Natural killer cell treated with Interleukin-12 subunit alpha and Interleukin-12 subunit beta and Interleukin-15 and Interleukin-18, amount 100 ng/mL, for 72 hours (primary cell): ENCODE measurements at regions not wholly inside any gene's neighbourhood (a gene's known extent, or its start where the extent isn't known, plus 50 kb on each side); places are given as distances from the start of the nearest gene placed in this dataset.

Experiments used
- ATAC-seq, 2 donors: fragments of 150-1000 bp; cut with Tn5 transposase in 1 of 2; sonication (Bioruptor Pico), chemical (Tn5 transposase) in 1 of 2; 2 replicates each; pipeline ENCODE4 v1.10.0; 2021
- DNase-seq: peaks from one replicate; pipeline ENCODE4 v3.0.0; 2022; ENCODE audit warnings: low spot score
- H3K27ac Mint-ChIP-seq, 2 donors: 1 replicate in 1 of 2; 2 replicates in 1 of 2; pipeline ENCODE4 v1.8.0; 2022; ENCODE audit warnings: mixed read lengths in 2 of 2, mild to moderate bottlenecking in 1 of 2, moderate library complexity in 1 of 2
- H3K27me3 Mint-ChIP-seq, 2 donors: 1 replicate in 1 of 2; 2 replicates in 1 of 2; pipeline ENCODE4 v1.8.0; 2022; ENCODE audit warnings: mixed read lengths in 2 of 2
- H3K36me3 Mint-ChIP-seq: one replicate; pipeline ENCODE4 v1.8.0; 2022; ENCODE audit warnings: mixed read lengths
- H3K4me1 Mint-ChIP-seq, 2 donors: 1 replicate in 1 of 2; 2 replicates in 1 of 2; pipeline ENCODE4 v1.8.0; 2022; ENCODE audit warnings: low read depth in 2 of 2, mixed read lengths in 2 of 2, mild to moderate bottlenecking in 1 of 2
- H3K4me3 Mint-ChIP-seq: one replicate; pipeline ENCODE4 v1.8.0; 2022; ENCODE audit warnings: mixed read lengths
- H3K9me3 Mint-ChIP-seq: 2 replicates; pipeline ENCODE4 v1.8.0; 2022; ENCODE audit warnings: mixed read lengths

DNA sequence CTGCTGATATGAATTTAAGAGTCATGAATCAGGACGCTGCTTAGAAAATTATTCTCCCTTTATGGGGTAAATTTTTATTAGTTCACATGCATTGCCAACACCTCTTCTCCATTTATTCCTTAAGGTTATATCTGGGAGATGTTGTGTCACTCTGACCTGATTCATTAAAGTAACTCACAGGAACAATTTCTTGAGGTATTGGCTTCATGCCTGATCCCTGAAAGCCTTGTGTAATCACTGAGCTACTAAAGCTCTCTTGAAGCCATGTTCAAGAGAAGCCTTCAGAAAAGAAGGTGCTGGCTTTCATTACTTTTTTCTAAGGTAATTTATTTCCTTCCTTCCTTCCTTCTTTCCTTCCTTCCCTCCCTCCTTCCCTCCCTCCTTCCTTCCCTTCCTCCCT lies 420.6 kb downstream of the RAB38 start:
- Mint-ChIP-seq H3K27me3 (no peaks in the 10 kb centered on the region), H3K27ac (no peak overlapping the region), H3K36me3 (no peaks in the 10 kb centered on the region), H3K4me1 (no peaks in the 10 kb centered on the region), H3K4me3 (no peak overlapping the region), H3K9me3 (peaks cover 8% of the 10 kb centered on the region)
- DNase-seq (no peak), ATAC-seq (no peak)

DNA sequence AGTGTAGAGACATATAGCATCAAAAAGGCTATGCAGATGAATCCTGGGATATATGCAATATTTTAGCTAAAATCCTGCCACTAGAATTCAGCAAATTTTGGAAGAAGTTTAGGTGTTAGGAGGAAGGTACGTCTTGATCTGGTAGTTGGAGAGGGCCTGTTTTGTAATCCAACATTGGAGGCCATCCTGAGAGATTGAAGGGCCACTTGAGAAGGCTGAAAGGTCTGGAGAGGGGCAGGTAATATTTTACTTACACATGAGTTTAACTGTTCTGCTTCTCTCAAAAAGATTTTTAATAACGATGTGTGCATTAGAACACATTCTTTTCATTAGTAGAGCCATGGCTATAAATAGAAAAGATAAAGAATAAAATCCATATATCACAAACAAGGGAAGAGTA lies 422.1 kb downstream of the RAB38 start:
- Mint-ChIP-seq H3K4me3 (no peak overlapping the region), H3K27ac (no peak overlapping the region), H3K36me3 (no peaks in the 10 kb centered on the region), H3K4me1 (no peaks in the 10 kb centered on the region), H3K9me3 (peaks cover 8% of the 10 kb centered on the region), H3K27me3 (no peaks in the 10 kb centered on the region)
- ATAC-seq (no peak), DNase-seq (no peak)

DNA sequence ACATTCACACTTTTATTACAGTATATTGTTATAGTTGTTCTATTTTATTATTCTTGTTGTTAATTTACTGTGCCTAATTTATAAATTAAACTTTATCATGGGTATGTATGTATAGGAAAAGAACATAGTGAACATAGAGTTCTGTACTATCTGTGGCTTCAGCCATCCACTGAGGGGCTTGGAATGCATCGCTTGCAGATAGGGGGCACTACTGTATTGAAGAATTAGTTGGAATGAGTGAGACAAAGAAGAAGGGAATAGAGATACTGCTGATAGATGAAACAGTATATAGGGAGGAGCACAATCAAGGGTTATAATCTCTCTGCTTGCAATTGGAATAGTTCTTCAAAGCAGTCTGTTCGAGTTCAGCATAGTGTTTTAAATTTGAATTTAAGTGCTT lies 432.2 kb downstream of the RAB38 start:
- Mint-ChIP-seq H3K4me1 (no peaks in the 10 kb centered on the region), H3K27me3 (no peaks in the 10 kb centered on the region), H3K36me3 (no peaks in the 10 kb centered on the region), H3K27ac (no peak overlapping the region), H3K4me3 (no peak overlapping the region), H3K9me3 (peaks cover 2% of the 10 kb centered on the region)
- no peak for ATAC-seq
- no peak for DNase-seq

DNA sequence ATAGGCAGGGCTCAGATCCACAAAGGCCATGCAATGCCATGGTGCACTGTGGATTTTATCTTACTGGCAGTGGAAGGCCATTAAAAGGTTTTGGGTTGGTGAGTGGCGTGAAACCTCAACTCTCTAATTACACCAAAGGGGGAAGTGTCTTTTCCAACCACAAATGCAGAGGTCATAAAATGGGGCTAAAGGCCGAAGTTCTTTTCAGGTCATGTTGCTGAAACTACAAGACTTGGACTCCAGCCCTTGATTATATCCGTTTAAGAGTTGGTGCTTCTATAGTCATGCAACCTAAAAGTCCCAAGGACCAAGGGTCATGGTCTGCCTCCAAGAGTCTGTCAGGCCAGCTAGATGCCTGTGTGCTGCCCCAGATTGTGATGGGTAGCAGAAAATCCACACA lies 434.3 kb downstream of the RAB38 start:
- Mint-ChIP-seq H3K36me3 (no peaks in the 10 kb centered on the region), H3K4me3 (no peak overlapping the region), H3K4me1 (no peaks in the 10 kb centered on the region), H3K9me3 (peaks cover 2% of the 10 kb centered on the region), H3K27me3 (no peaks in the 10 kb centered on the region), H3K27ac (no peak overlapping the region)
- no peak for DNase-seq
- ATAC-seq, result no peak

DNA sequence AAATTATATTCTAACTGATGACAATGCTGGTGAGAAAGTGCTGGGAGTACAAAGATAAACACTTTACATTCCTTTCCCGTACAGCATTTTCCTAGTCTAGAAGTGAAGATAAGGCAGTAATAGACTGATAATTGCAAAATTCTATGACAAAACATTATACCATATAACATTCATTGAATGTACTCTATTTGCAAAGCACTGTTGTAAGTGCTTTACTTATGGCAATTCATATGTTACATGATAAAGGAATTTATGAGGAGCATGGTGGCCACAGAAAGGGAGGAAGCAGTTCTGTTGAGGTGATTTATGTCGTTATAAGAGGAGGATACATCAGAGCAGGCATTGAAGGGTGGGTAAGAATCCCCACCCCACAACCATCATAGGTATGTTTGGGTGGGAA lies 434.8 kb downstream of the RAB38 start:
- Mint-ChIP-seq H3K27me3 (no peaks in the 10 kb centered on the region), H3K9me3 (peaks cover 2% of the 10 kb centered on the region), H3K4me1 (no peaks in the 10 kb centered on the region), H3K4me3 (no peak overlapping the region), H3K27ac (no peak overlapping the region), H3K36me3 (no peaks in the 10 kb centered on the region)
- ATAC-seq, result no peak
- DNase-seq, result no peak

DNA sequence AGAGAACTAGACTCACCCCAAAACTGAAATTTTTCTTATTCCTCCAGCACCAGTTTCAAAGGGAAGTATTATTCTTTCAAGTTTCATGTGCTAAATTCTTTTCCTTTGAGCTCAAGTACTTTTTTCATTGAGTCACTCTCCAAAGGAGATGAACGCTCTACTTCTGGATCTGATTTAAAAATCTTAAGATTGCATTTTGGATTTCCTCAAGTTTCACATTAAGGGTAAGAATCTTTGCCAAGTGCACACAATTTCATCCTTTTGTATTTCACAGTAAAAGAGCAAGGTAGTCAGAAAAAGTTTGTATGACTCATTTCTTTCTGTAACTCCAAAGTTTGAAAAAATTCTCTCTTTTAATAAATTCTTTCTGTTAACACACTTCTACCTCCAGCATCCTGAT lies 435.5 kb downstream of the RAB38 start:
- Mint-ChIP-seq H3K4me1 (no peaks in the 10 kb centered on the region), H3K9me3 (peaks cover 2% of the 10 kb centered on the region), H3K27ac (no peak overlapping the region), H3K4me3 (no peak overlapping the region), H3K36me3 (no peaks in the 10 kb centered on the region), H3K27me3 (no peaks in the 10 kb centered on the region)
- ATAC-seq (no peak), DNase-seq (no peak)

DNA sequence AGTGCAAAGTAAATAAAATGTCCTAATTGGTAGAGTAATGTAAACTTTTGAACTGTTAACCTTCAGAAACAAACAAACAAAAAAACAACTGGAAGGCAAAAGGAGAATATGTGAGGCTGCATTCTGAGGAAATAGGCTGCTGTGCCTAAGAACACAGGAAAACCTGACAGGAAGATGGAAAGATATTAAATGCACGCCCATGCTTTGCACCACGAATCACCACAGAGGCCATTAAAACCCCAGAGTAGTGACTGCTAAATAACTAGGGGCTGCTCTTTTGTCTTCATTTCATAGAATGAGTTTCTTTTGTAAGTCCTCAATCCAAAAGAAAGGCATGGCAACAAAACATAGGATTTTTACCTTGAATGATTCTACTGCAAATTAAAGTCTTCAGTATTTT lies 436.0 kb downstream of the RAB38 start:
- Mint-ChIP-seq H3K4me3 (no peak overlapping the region), H3K9me3 (peaks cover 2% of the 10 kb centered on the region), H3K4me1 (no peaks in the 10 kb centered on the region), H3K27ac (no peak overlapping the region), H3K36me3 (no peaks in the 10 kb centered on the region), H3K27me3 (no peaks in the 10 kb centered on the region)
- no peak for DNase-seq
- ATAC-seq, result no peak

DNA sequence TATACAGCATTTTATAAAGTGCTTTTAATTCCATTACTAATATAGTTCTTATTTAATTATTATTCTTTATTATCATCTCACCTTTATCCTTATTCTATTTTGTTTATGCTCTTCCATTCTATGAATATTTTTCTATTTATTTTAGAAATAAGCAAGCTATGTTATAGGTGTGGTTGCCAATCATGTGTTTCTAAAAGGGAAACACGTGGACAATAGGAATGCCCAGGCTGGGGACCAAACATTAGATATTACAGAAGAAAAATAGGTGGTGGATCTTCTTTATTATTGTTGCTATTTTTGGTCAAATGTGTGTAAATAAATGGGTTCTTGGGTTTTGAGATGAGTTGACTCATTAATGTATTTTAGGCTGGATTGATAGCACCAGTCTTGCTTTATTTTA lies 438.3 kb downstream of the RAB38 start:
- H3K4me3 Mint-ChIP-seq, result no peak overlapping the region
- peaks cover 5% of the 10 kb centered on the region for H3K9me3 Mint-ChIP-seq
- H3K27me3 Mint-ChIP-seq, result no peaks in the 10 kb centered on the region
- no peak overlapping the region for H3K27ac Mint-ChIP-seq
- no peaks in the 10 kb centered on the region for H3K36me3 Mint-ChIP-seq
- H3K4me1 Mint-ChIP-seq, result no peaks in the 10 kb centered on the region
- DNase-seq (no peak), ATAC-seq (no peak)

DNA sequence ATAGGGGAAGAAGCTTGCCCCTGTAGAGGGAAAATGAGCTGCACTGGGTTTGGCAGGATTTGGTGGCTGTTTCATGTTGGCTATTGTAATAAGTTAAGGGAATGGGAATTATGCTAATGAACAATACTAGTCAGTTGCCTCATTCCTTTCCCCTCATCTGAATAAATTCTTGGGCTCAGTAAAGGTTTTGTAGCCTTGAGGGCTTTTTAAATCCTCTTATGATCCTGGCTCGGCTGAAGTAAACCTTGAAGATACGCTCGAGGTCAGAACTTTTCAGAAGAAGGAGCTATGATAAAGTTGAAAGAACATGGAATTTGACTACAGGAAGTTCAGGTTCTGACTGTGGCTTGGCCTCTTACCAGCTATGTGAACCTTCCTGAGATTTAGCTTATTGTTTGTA lies 448.7 kb downstream of the RAB38 start:
- DNase-seq (no peak), ATAC-seq (no peak)
- Mint-ChIP-seq H3K4me1 (no peaks in the 10 kb centered on the region), H3K36me3 (no peaks in the 10 kb centered on the region), H3K27me3 (no peaks in the 10 kb centered on the region), H3K27ac (no peak overlapping the region), H3K9me3 (no peaks in the 10 kb centered on the region), H3K4me3 (no peak overlapping the region)

DNA sequence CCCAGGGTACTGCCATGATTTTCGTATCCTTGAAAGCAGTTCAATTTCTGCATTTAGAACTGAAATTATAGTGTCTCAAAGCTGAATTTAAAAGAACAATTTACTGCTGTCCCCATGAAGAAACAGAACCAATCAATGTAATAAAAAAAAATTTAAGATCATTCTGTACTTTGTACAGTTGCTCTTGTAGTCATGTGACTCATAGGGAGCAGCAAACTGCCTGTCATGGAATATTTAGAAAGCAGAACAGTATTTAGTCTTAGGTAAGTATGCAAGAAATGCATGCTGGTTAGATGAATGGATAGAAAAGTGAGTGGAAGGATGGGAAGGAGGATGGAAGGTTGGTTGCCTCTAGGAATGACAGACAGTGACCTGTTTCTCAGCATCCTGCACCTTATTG lies 450.9 kb downstream of the RAB38 start:
- ATAC-seq, result no peak
- Mint-ChIP-seq H3K36me3 (no peaks in the 10 kb centered on the region), H3K4me3 (no peak overlapping the region), H3K9me3 (no peaks in the 10 kb centered on the region), H3K4me1 (no peaks in the 10 kb centered on the region), H3K27me3 (no peaks in the 10 kb centered on the region), H3K27ac (no peak overlapping the region)
- no peak for DNase-seq

DNA sequence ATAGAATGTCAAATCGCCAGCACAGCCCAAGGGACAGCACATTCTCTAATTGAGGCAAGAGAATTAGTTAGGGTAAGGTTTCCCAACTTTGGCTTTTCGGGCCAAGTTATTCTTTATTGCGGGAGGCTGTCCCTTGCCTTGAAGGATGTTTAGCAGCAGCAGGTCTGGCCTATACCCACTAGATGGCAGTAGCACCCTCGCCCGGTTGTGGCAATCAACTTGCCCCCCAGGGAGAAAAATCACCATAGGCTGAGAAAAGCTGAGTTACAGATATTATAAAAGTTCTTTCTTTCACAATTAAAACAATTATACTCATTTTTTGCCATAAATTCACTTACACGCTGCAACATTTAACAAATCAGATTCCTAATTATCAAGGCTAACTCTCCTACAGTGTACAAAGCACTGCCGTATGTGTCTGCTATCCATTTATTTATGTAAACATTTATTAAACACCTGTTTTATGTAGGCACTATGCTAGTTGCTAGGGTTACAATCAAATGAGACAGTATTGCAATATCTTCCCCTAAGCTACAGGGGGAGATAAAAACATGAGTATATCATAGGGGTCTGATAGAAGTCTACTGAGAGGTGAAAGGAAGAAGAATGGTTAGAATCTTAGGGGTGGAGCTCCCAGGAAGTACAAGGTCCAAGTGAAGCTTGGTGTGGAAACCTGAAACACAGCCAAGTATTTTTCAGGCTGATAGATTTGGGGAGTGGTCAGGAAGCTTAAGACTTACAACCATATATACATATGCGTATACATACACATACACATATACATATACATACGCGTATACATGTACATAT lies 452.3 kb downstream of the RAB38 start:
- H3K4me1 Mint-ChIP-seq, result no peaks in the 10 kb centered on the region
- no peak for DNase-seq
- H3K36me3 Mint-ChIP-seq, result no peaks in the 10 kb centered on the region
- H3K4me3 Mint-ChIP-seq, result no peak overlapping the region
- ATAC-seq, result no peak
- no peaks in the 10 kb centered on the region for H3K27me3 Mint-ChIP-seq
- H3K9me3 Mint-ChIP-seq, result no peaks in the 10 kb centered on the region
- no peak overlapping the region for H3K27ac Mint-ChIP-seq

DNA sequence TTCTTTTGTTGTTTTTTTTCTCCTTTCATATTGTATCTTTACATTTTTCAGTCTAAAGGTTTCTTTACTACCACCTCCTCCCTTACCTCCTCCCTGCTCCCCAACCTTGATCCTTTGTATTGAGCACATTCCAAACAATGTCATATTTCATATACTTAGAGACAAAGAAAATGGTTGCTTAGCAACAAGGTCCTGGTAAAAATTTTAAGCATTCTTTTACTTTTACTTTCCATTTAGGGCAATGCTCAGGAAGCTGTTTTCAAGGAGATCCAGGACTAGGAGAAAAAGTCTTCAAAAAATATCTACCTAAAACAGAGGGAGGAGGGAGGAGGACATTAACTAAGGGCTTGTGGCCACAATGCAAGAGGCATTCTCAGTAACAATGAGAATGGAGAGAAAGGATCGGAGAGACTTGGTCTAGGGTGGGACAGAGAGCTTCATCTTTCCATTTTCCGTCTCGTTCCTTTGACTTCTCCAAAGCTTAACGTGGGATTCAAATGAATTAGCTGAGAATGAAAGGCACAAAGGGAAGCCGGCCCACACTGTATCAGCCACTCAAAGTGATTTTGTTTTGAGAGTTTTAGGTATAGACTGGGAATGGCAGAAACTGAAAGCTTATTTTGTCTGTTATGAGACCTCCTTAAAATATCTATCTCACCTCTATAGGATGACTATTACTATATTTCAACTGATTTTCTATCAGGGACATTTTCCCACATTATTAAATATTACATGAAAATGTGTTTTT lies 455.7 kb downstream of the RAB38 start:
- DNase-seq, result no peak
- Mint-ChIP-seq H3K27me3 (no peaks in the 10 kb centered on the region), H3K4me1 (no peaks in the 10 kb centered on the region), H3K27ac (no peak overlapping the region), H3K9me3 (no peaks in the 10 kb centered on the region), H3K4me3 (no peak overlapping the region), H3K36me3 (no peaks in the 10 kb centered on the region)
- no peak for ATAC-seq

DNA sequence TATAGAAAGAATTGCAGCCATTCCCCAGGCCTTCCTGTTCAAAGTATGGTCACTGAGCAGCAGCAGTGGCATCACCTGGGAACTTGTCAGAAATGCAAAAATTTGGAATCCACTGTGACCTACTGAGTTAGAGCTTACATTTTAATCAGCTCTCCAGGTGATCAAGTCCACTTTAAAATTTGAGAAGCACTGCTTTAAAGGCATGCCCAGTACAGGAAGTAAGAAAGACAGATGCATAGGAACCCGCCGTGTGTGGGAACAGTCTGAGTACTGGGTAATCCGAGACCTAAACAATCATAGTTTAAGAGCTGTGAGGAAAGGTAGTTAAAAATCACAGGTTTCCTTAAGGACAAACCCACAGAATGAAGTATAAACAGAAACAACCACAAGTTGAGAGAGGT lies 462.4 kb downstream of the RAB38 start:
- no peaks in the 10 kb centered on the region for H3K27me3 Mint-ChIP-seq
- DNase-seq (no peak), ATAC-seq (no peak)
- no peaks in the 10 kb centered on the region for H3K36me3 Mint-ChIP-seq
- no peaks in the 10 kb centered on the region for H3K4me1 Mint-ChIP-seq
- no peak overlapping the region for H3K4me3 Mint-ChIP-seq
- H3K27ac Mint-ChIP-seq, result no peak overlapping the region
- H3K9me3 Mint-ChIP-seq, result peaks cover 10% of the 10 kb centered on the region

DNA sequence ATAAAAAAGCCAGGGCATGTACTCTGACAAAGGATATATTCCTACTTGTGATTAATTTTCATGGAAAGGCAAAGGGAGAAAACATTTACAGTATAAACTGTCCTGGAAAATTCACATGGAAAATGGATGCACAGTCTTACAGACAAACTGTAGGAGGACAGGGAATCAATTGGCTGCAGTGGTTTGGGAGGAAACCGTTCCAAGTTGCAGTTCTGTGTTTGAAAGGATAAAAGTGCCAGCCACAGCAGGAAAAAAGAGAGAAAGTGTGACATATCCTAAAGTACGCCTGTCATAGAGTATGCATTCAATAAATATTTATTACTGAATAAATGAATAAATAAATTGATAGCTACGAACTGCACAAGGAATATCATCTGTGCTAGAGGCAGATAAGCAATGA lies 462.9 kb downstream of the RAB38 start:
- H3K27ac Mint-ChIP-seq, result no peak overlapping the region
- H3K36me3 Mint-ChIP-seq, result no peaks in the 10 kb centered on the region
- no peaks in the 10 kb centered on the region for H3K27me3 Mint-ChIP-seq
- no peak for ATAC-seq
- no peak for DNase-seq
- H3K4me3 Mint-ChIP-seq, result no peak overlapping the region
- peaks cover 10% of the 10 kb centered on the region for H3K9me3 Mint-ChIP-seq
- no peaks in the 10 kb centered on the region for H3K4me1 Mint-ChIP-seq
